GM23338 (cell line): ENCODE measurements at regions not wholly inside any gene's neighbourhood (a gene's known extent, or its start where the extent isn't known, plus 50 kb on each side); places are given as distances from the start of the nearest gene placed in this dataset.
A peak's percentile ranks its signal among the peaks of the same experiment; 100 is the strongest.

Experiments used
- ATAC-seq: fragments of 200-7000 bp; cut with Tn5 transposase; 3 replicates; pipeline ENCODE4 v1.9.1; 2020
- DNase-seq: peaks from one replicate; pipeline ENCODE4 v3.0.0-alpha.2; 2015; ENCODE audit warnings: low spot score
- H2AFZ ChIP-seq: fragments of 200-600 bp; sonication (generic); 2 replicates; pipeline ENCODE4 v1.8.0; 2016; ENCODE audit warnings: antibody characterized with exemption, mild to moderate bottlenecking, moderate library complexity
- H3F3A ChIP-seq: fragments of 200-600 bp; sonication (generic); replicated peaks from 2 replicates; pipeline ENCODE4 v1.8.0; 2017; ENCODE audit warnings: antibody characterized with exemption, mixed run types, low read depth
- H3K27ac ChIP-seq: fragments of 200-600 bp; sonication (generic); 2 replicates; pipeline ENCODE4 v1.6.1; 2016; ENCODE audit warnings: low read depth
- H3K27me3 ChIP-seq: fragments of 200-600 bp; sonication (generic); 2 replicates; pipeline ENCODE4 v1.8.0; 2016; ENCODE audit warnings: mild to moderate bottlenecking, mixed run types, moderate library complexity; ENCODE audit not compliant: insufficient read depth
- H3K36me3 ChIP-seq: fragments of 200-600 bp; sonication (generic); 2 replicates; pipeline ENCODE4 v1.8.0; 2016; ENCODE audit warnings: mild to moderate bottlenecking; ENCODE audit not compliant: insufficient read depth
- H3K4me1 ChIP-seq: fragments of 200-600 bp; sonication (generic); 2 replicates; pipeline ENCODE4 v1.8.0; 2016; ENCODE audit warnings: mild to moderate bottlenecking, moderate library complexity; ENCODE audit not compliant: insufficient read depth
- H3K4me2 ChIP-seq: fragments of 200-600 bp; sonication (generic); 2 replicates; pipeline ENCODE4 v1.7.1; 2017; ENCODE audit warnings: mixed run types
- H3K4me3 ChIP-seq: fragments of 200-600 bp; sonication (generic); 2 replicates; pipeline ENCODE4 v1.6.1; 2016; ENCODE audit warnings: mixed run types
- H3K79me2 ChIP-seq: fragments of 200-600 bp; sonication (generic); replicated peaks from 2 replicates; pipeline ENCODE4 v1.8.0; 2017; ENCODE audit warnings: mild to moderate bottlenecking; ENCODE audit not compliant: insufficient read depth
- H3K9me2 ChIP-seq: fragments of 200-600 bp; sonication (generic); 2 replicates; pipeline ENCODE4 v1.8.0; 2017; ENCODE audit not compliant: insufficient read depth
- H4K20me1 ChIP-seq: fragments of 200-600 bp; sonication (generic); replicated peaks from 2 replicates; pipeline ENCODE4 v1.8.0; 2017; ENCODE audit warnings: mild to moderate bottlenecking; ENCODE audit not compliant: insufficient read depth
- H3K27ac Mint-ChIP-seq: 2 replicates; pipeline ENCODE4 v1.8.0; 2020; ENCODE audit warnings: inconsistent platforms, mild to moderate bottlenecking, moderate library complexity, mixed read lengths
- H3K27me3 Mint-ChIP-seq: 3 replicates; pipeline ENCODE4 v1.8.0; 2022; ENCODE audit warnings: low read depth, mild to moderate bottlenecking, moderate library complexity, mixed read lengths, inconsistent platforms; ENCODE audit not compliant: insufficient read depth, poor library complexity
- H3K36me3 Mint-ChIP-seq: 3 replicates; pipeline ENCODE4 v1.8.0; 2021; ENCODE audit warnings: low read depth, mild to moderate bottlenecking, inconsistent platforms, moderate library complexity, mixed read lengths
- H3K4me1 Mint-ChIP-seq: 3 replicates; pipeline ENCODE4 v1.8.0; 2020; ENCODE audit warnings: mild to moderate bottlenecking, inconsistent platforms, mixed read lengths
- H3K4me3 Mint-ChIP-seq: 3 replicates; pipeline ENCODE4 v1.8.0; 2021; ENCODE audit warnings: moderate library complexity, mild to moderate bottlenecking, inconsistent platforms, mixed read lengths
- H3K9me3 Mint-ChIP-seq: 3 replicates; pipeline ENCODE4 v1.8.0; 2020; ENCODE audit warnings: moderate library complexity, mild to moderate bottlenecking, inconsistent platforms, mixed read lengths
- CREB1 ChIP-seq: fragments of 250-450 bp; sonication (Bioruptor Pico); IDR thresholded peaks from 2 replicates; pipeline ENCODE4 v1.5.0; 2020; ENCODE audit warnings: low read depth, mild to moderate bottlenecking, moderate library complexity
- EZH2 ChIP-seq: fragments of 200-600 bp; sonication (generic); IDR thresholded peaks from one replicate; pipeline ENCODE4 v1.8.0; 2017; ENCODE audit warnings: antibody characterized with exemption, mild to moderate bottlenecking, low read depth; ENCODE audit not compliant: unreplicated experiment
- EZH2phosphoT487 ChIP-seq: fragments of 200-600 bp; sonication (generic); IDR thresholded peaks from one replicate; pipeline ENCODE4 v1.8.1; 2018; ENCODE audit warnings: antibody characterized with exemption; ENCODE audit not compliant: unreplicated experiment
- NANOG ChIP-seq: IDR thresholded peaks from 2 replicates; pipeline ENCODE4 v1.6.1; 2016; ENCODE audit warnings: antibody characterized with exemption, borderline replicate concordance
- STAT1 ChIP-seq: IDR thresholded peaks from one replicate; pipeline ENCODE4 v1.6.1; 2016; ENCODE audit warnings: antibody characterized with exemption; ENCODE audit not compliant: unreplicated experiment
- ZNF114 ChIP-seq: fragments of 250-450 bp; sonication (Bioruptor Pico); IDR thresholded peaks from 2 replicates; pipeline ENCODE4 v1.5.0; 2020; ENCODE audit warnings: mild to moderate bottlenecking, moderate library complexity
- ZNF331 ChIP-seq: fragments of 250-450 bp; sonication (Bioruptor Pico); IDR thresholded peaks from 2 replicates; pipeline ENCODE4 v1.5.0; 2020; ENCODE audit warnings: low read depth, mild to moderate bottlenecking, moderate library complexity
- ZNF462 ChIP-seq: fragments of 250-450 bp; sonication (Bioruptor Pico); IDR thresholded peaks from 2 replicates; pipeline ENCODE4 v1.5.0; 2020; ENCODE audit warnings: mild to moderate bottlenecking, moderate library complexity
- TF ChIP-seq, protein P1 (sequence below), 2 experiments: fragments of 200-600 bp in 1 of 2; sonication (generic) in 1 of 2; conservative IDR thresholded peaks; 2 replicates each; pipeline versions ENCODE4 v1.5.1 to v1.6.1; 2016 to 2017; ENCODE audit warnings: antibody characterized with exemption in 2 of 2, low read depth in 2 of 2, mild to moderate bottlenecking in 2 of 2, moderate library complexity in 1 of 2

DNA sequence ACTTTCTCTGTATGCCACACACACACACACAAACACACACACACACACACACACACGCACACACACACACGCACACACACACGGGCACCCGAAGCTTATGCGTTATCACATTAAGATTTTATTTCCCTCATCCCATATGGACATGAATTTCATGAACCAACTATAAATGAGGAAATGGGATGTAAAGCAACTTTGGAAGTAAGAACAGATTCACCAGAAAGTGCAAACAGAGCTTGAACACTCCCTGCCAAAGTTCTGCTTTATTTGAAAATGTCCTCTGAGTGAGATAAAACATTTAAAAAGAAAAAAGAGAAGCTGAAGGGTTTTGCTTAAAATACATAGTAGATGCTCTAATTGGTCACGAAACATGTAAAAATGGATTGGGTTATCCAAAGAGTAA is 90.4 kb upstream of the OTX2 start (continued):
- TF ChIP-seq ZNF331 (CRISPR knock-in tag), result no peak
- TF ChIP-seq, protein P1, sequence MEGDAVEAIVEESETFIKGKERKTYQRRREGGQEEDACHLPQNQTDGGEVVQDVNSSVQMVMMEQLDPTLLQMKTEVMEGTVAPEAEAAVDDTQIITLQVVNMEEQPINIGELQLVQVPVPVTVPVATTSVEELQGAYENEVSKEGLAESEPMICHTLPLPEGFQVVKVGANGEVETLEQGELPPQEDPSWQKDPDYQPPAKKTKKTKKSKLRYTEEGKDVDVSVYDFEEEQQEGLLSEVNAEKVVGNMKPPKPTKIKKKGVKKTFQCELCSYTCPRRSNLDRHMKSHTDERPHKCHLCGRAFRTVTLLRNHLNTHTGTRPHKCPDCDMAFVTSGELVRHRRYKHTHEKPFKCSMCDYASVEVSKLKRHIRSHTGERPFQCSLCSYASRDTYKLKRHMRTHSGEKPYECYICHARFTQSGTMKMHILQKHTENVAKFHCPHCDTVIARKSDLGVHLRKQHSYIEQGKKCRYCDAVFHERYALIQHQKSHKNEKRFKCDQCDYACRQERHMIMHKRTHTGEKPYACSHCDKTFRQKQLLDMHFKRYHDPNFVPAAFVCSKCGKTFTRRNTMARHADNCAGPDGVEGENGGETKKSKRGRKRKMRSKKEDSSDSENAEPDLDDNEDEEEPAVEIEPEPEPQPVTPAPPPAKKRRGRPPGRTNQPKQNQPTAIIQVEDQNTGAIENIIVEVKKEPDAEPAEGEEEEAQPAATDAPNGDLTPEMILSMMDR (conservative IDR thresholded peaks at IDR 0.05; ENCODE audit: low read depth in 2 of 2), result no peak

DNA sequence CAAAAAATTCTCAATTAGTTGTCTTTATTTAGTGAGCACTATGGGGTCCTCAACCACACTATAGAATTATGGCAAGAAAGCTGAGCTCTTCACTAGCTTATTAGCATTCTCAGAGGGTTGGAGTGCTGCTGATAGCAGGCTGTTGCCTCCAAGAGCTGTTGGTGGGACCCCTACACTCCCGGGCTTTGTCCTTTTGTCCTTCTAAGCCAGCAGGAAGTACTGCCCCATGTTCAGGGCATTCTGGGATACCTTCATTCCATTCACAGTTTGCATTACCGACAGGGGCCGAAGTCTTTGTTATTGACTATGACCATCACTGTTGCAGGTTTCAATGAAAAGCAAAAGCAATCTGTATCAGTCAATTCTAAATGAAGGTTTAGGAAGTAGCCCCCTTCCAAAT is 89.5 kb upstream of the OTX2 start:
- Histone ChIP-seq H3K79me2 (no peaks in the 10 kb centered on the region), H2AFZ (no peak overlapping the region), H3K27ac (peak overlapping the region; percentile 70), H3K4me2 (peak overlapping the region; percentile 59), H3K27me3 (peaks cover 50% of the 10 kb centered on the region), H3F3A (no peaks in the 10 kb centered on the region), H4K20me1 (no peaks in the 10 kb centered on the region), H3K36me3 (no peaks in the 10 kb centered on the region), H3K4me1 (peaks cover 67% of the 10 kb centered on the region), H3K9me2 (no peaks in the 10 kb centered on the region), H3K4me3 (no peak overlapping the region)
- H3K4me1 Mint-ChIP-seq, result peaks cover 87% of the 10 kb centered on the region
- H3K4me3 Mint-ChIP-seq, result no peak overlapping the region; the same call in 2 of the 3 replicates
- TF ChIP-seq ZNF462 (CRISPR knock-in tag), result peak; percentile 88
- TF ChIP-seq EZH2phosphoT487, result no peak
- no peak for TF ChIP-seq EZH2
- peak; percentile 29; the same call in 1 of the 2 replicates for TF ChIP-seq NANOG
- peak; percentile 28; the same call in 1 of the 2 replicates for TF ChIP-seq CREB1
- TF ChIP-seq ZNF114 (CRISPR knock-in tag), result 0 out of 2 replicates have a peak, but pooled peaks have one; percentile 68
- no peak for TF ChIP-seq STAT1
- TF ChIP-seq ZNF331 (CRISPR knock-in tag), result no peak
- peaks cover 2% of the 10 kb centered on the region; the same call in 1 of the 3 replicates for H3K36me3 Mint-ChIP-seq
- ATAC-seq (peak; percentile 72), DNase-seq (peak; percentile 82)
- peaks cover 3% of the 10 kb centered on the region; the same call in 2 of the 3 replicates for H3K9me3 Mint-ChIP-seq
- H3K27ac Mint-ChIP-seq, result peak overlapping the region; percentile 84
- peaks cover 26% of the 10 kb centered on the region for H3K27me3 Mint-ChIP-seq
